ENCODE measurements at regions not wholly inside any gene's neighbourhood (a gene's known extent, or its start where the extent isn't known, plus 50 kb on each side); places are given as distances from the start of the nearest gene placed in this dataset.

DNA sequence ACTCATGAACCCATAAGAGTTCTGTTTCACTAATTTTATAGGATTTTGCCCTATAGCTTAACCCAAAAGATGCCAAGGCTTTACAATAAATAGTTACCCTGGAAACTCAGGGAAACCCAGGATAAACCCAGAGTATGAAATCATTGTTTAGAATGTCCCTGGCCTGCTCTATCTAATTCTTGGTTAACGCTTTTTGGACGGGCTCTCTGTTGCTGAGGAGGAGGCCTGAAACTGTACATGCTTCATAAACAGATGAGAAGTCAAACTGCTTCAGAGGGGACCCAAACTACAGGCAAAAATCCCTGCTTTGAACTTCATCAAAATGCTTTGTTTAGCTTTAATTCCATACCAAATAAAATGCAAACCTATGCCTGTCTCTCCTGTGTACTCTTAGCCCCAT lies 291.9 kb downstream of the SH3GL2 start:
- CTCF ChIA-PET: no interaction called here
- intact Hi-C loops (cut with micrococcal nuclease; ENCODE audit: unreplicated experiment) (no loop called here), in situ Hi-C loops (cut with MboI) (no loop called here)
- TF ChIP-seq CHD4 (IDR thresholded peaks at IDR 0.05) (no peak), MTA2 (IDR thresholded peaks at IDR 0.05; ENCODE audit: low read depth) (no peak), E4F1 (IDR thresholded peaks at IDR 0.05; ENCODE audit: borderline replicate concordance, partially characterized antibody) (no peak), NR2C1 (IDR thresholded peaks at IDR 0.05) (no peak), YY1 (IDR thresholded peaks at IDR 0.05; ENCODE audit: low read depth, low read length) (no peak)
- TF ChIP-seq, protein P1, sequence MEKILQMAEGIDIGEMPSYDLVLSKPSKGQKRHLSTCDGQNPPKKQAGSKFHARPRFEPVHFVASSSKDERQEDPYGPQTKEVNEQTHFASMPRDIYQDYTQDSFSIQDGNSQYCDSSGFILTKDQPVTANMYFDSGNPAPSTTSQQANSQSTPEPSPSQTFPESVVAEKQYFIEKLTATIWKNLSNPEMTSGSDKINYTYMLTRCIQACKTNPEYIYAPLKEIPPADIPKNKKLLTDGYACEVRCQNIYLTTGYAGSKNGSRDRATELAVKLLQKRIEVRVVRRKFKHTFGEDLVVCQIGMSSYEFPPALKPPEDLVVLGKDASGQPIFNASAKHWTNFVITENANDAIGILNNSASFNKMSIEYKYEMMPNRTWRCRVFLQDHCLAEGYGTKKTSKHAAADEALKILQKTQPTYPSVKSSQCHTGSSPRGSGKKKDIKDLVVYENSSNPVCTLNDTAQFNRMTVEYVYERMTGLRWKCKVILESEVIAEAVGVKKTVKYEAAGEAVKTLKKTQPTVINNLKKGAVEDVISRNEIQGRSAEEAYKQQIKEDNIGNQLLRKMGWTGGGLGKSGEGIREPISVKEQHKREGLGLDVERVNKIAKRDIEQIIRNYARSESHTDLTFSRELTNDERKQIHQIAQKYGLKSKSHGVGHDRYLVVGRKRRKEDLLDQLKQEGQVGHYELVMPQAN (conservative IDR thresholded peaks at IDR 0.05): no peak
- Histone ChIP-seq H3K4me1 (ENCODE audit: control insufficient read depth, insufficient read depth, low read length) (no peaks in the 10 kb centered on the region), H3K4me3 (no peak overlapping the region), H3K27me3 (replicated peaks in 1 of 2; ENCODE audit: control insufficient read depth in 2 of 2, insufficient read depth in 2 of 2, low read length in 1 of 2) (no peaks in the 10 kb centered on the region; a peak in 1 of 4 replicates), H3K27ac (ENCODE audit: control insufficient read depth, insufficient read depth) (no peak overlapping the region), H2AFZ (ENCODE audit: control insufficient read depth, low read depth, low read length) (no peak overlapping the region), H3K79me2 (ENCODE audit: control insufficient read depth, insufficient read depth, low read length) (no peaks in the 10 kb centered on the region), H3K4me2 (ENCODE audit: control insufficient read depth, insufficient read depth) (no peak overlapping the region), H4K20me1 (ENCODE audit: control insufficient read depth, insufficient read depth) (no peaks in the 10 kb centered on the region), H3K9me3 (replicated peaks; ENCODE audit: control insufficient read depth, insufficient read depth, low read length) (no peaks in the 10 kb centered on the region), H3K36me3 (ENCODE audit: control insufficient read depth in 2 of 2, insufficient read depth in 2 of 2, low read length in 1 of 2) (no peaks in the 10 kb centered on the region), H3K9ac (ENCODE audit: control insufficient read depth, insufficient read depth, low read length) (no peak overlapping the region)
- POLR2A ChIA-PET: no interaction called here
- no peak for FAIRE-seq
- BruUV-seq (replicated peaks): no TSS peak
- SMC1A ChIA-PET (ENCODE audit: uncharacterized antibody, unreplicated experiment): no interaction called here
- RAD21 ChIA-PET (ENCODE audit: unreplicated experiment): no interaction called here
- ATAC-seq: no peak; the same call in 1 of the 3 replicates
- no peak for DNase-seq (ENCODE audit: low read depth, low spot score)
- 82% methylated on average over 2 of the region's 2 CpGs for WGBS (ENCODE audit: insufficient coverage, insufficient replicate concordance, low lambda C conversion rate, missing lambda C conversion rate)
